H9 (cell line): ENCODE measurements at regions not wholly inside any gene's neighbourhood (a gene's known extent, or its start where the extent isn't known, plus 50 kb on each side); places are given as distances from the start of the nearest gene placed in this dataset.

ENCODE experiments used
- DNase-seq: peaks from one replicate; pipeline ENCODE4 v3.0.0-alpha.2; 2017
- H2AFZ ChIP-seq: one replicate; pipeline ENCODE4 v1.6.1; 2013; ENCODE audit warnings: mild to moderate bottlenecking, low read length, control low read depth, moderate library complexity
- H2AK5ac ChIP-seq: 2 replicates; pipeline ENCODE4 v1.6.1; 2013; ENCODE audit warnings: low read length, control low read depth, mixed read lengths; ENCODE audit not compliant: insufficient read length
- H2BK120ac ChIP-seq: one replicate; pipeline ENCODE4 v1.6.1; 2013; ENCODE audit warnings: low read depth, mild to moderate bottlenecking, low read length, control low read depth, inconsistent platforms; ENCODE audit not compliant: poor library complexity, severe bottlenecking
- H2BK12ac ChIP-seq: 2 replicates; pipeline ENCODE4 v1.6.1; 2013; ENCODE audit warnings: low read length, control low read depth, mixed read lengths, low read depth; ENCODE audit not compliant: insufficient read length
- H2BK15ac ChIP-seq: 2 replicates; pipeline ENCODE4 v1.6.1; 2013; ENCODE audit warnings: low read depth, low read length, control low read depth
- H2BK20ac ChIP-seq: one replicate; pipeline ENCODE4 v1.6.1; 2013; ENCODE audit warnings: low read depth, mild to moderate bottlenecking, low read length, control low read depth, inconsistent platforms; ENCODE audit not compliant: poor library complexity, severe bottlenecking
- H2BK5ac ChIP-seq: 2 replicates; pipeline ENCODE4 v1.6.1; 2013; ENCODE audit warnings: low read length, control low read depth, mixed read lengths; ENCODE audit not compliant: insufficient read length
- H3K14ac ChIP-seq: 2 replicates; pipeline ENCODE4 v1.6.1; 2013; ENCODE audit warnings: low read length, control low read depth; ENCODE audit not compliant: insufficient read depth
- H3K18ac ChIP-seq: 2 replicates; pipeline ENCODE4 v1.6.1; 2013; ENCODE audit warnings: low read depth, mild to moderate bottlenecking, mixed read lengths, low read length, control low read depth; ENCODE audit not compliant: insufficient read length
- H3K23ac ChIP-seq: 2 replicates; pipeline ENCODE4 v1.6.1; 2013; ENCODE audit warnings: low read length, control low read depth, mixed read lengths, low read depth; ENCODE audit not compliant: insufficient read length
- H3K23me2 ChIP-seq: 2 replicates; pipeline ENCODE4 v1.6.1; 2013; ENCODE audit warnings: low read depth, mild to moderate bottlenecking, mixed read lengths, low read length, control low read depth; ENCODE audit not compliant: insufficient read length, poor library complexity, severe bottlenecking
- H3K27ac ChIP-seq: 2 replicates; pipeline ENCODE4 v1.5.1; 2013; ENCODE audit warnings: low read length, control low read depth, mixed read lengths, low read depth; ENCODE audit not compliant: insufficient read length
- H3K27me3 ChIP-seq: 2 replicates; pipeline ENCODE4 v1.6.1; 2013; ENCODE audit warnings: low read length, control low read depth, inconsistent platforms; ENCODE audit not compliant: insufficient read depth
- H3K4ac ChIP-seq: 2 replicates; pipeline ENCODE4 v1.6.1; 2013; ENCODE audit warnings: low read depth, mild to moderate bottlenecking, control low read depth, inconsistent platforms, low read length, moderate library complexity
- H3K4me1 ChIP-seq: 2 replicates; pipeline ENCODE4 v1.6.1; 2013; ENCODE audit warnings: low read length, control low read depth, inconsistent platforms; ENCODE audit not compliant: insufficient read depth
- H3K4me2 ChIP-seq: 2 replicates; pipeline ENCODE4 v1.6.1; 2013; ENCODE audit warnings: low read length, control low read depth, mixed read lengths; ENCODE audit not compliant: insufficient read length, insufficient read depth
- H3K56ac ChIP-seq: 2 replicates; pipeline ENCODE4 v1.6.1; 2013; ENCODE audit warnings: low read depth, mild to moderate bottlenecking, mixed read lengths, low read length, control low read depth; ENCODE audit not compliant: insufficient read length
- H3K79me1 ChIP-seq: 2 replicates; pipeline ENCODE4 v1.6.1; 2013; ENCODE audit warnings: low read depth, mild to moderate bottlenecking, moderate library complexity, low read length, control low read depth, inconsistent platforms; ENCODE audit not compliant: insufficient read depth, poor library complexity, severe bottlenecking
- H3K79me2 ChIP-seq: 2 replicates; pipeline ENCODE4 v1.6.1; 2013; ENCODE audit warnings: low read length, control low read depth, inconsistent platforms; ENCODE audit not compliant: insufficient read depth
- H3K9ac ChIP-seq: 2 replicates; pipeline ENCODE4 v1.6.1; 2013; ENCODE audit warnings: low read length, control low read depth, mixed read lengths; ENCODE audit not compliant: insufficient read length; ENCODE audit errors: extremely low read depth
- H3K9me3 ChIP-seq: one replicate; pipeline ENCODE4 v1.6.1; 2013; ENCODE audit warnings: low read depth, low read length, inconsistent platforms; ENCODE audit not compliant: control insufficient read depth
- H3T11ph ChIP-seq: one replicate; pipeline ENCODE4 v1.6.1; 2013; ENCODE audit warnings: mild to moderate bottlenecking, low read length, control low read depth, inconsistent platforms
- H4K20me1 ChIP-seq: one replicate; pipeline ENCODE4 v1.6.1; 2013; ENCODE audit not compliant: control insufficient read depth, insufficient read length, insufficient read depth
- H4K5ac ChIP-seq: 2 replicates; pipeline ENCODE4 v1.6.1; 2013; ENCODE audit warnings: low read depth, mild to moderate bottlenecking, mixed read lengths, low read length, control low read depth; ENCODE audit not compliant: insufficient read length
- H4K8ac ChIP-seq: replicated peaks from 2 replicates; pipeline ENCODE4 v1.6.1; 2013; ENCODE audit warnings: low read length, control low read depth, mixed read lengths, low read depth; ENCODE audit not compliant: insufficient read length
- H4K91ac ChIP-seq: 2 replicates; pipeline ENCODE4 v1.6.1; 2013; ENCODE audit warnings: low read depth, mild to moderate bottlenecking, moderate library complexity, mixed read lengths, low read length, control low read depth; ENCODE audit not compliant: insufficient read length
- H3K27ac Mint-ChIP-seq, 3 experiments: 2 replicates in 2 of 3; 3 replicates in 1 of 3; pipeline ENCODE4 v1.8.0; 2020 to 2021; ENCODE audit warnings: mixed read lengths in 3 of 3, mild to moderate bottlenecking in 1 of 3, moderate library complexity in 1 of 3
- H3K27me3 Mint-ChIP-seq: 2 replicates; pipeline ENCODE4 v1.8.0; 2021; ENCODE audit warnings: low read depth, mild to moderate bottlenecking, moderate library complexity, mixed read lengths
- H3K36me3 Mint-ChIP-seq, 3 experiments: 2 replicates in 2 of 3; 3 replicates in 1 of 3; pipeline ENCODE4 v1.8.0; 2020 to 2021; ENCODE audit warnings: low read depth in 3 of 3, mixed read lengths in 3 of 3; ENCODE audit not compliant: insufficient read depth in 1 of 3
- H3K4me1 Mint-ChIP-seq, 2 experiments: 2 replicates each; pipeline ENCODE4 v1.8.0; 2020; ENCODE audit warnings: mixed read lengths in 2 of 2
- H3K4me3 Mint-ChIP-seq, 2 experiments: 2 replicates in 1 of 2; 3 replicates in 1 of 2; pipeline ENCODE4 v1.8.0; 2020 to 2021; ENCODE audit warnings: mild to moderate bottlenecking in 2 of 2, mixed read lengths in 2 of 2, moderate library complexity in 1 of 2
- H3K9me3 Mint-ChIP-seq, 2 experiments: 2 replicates in 1 of 2; 3 replicates in 1 of 2; pipeline ENCODE4 v1.8.0; 2020; ENCODE audit warnings: mild to moderate bottlenecking in 2 of 2, mixed read lengths in 2 of 2, moderate library complexity in 1 of 2
- TF ChIP-seq, protein P1 (sequence below): fragments of 200-600 bp; sonication (generic); conservative IDR thresholded peaks from 3 replicates; pipeline ENCODE4 v1.8.0; 2021; ENCODE audit warnings: antibody characterized with exemption, mild to moderate bottlenecking

DNA sequence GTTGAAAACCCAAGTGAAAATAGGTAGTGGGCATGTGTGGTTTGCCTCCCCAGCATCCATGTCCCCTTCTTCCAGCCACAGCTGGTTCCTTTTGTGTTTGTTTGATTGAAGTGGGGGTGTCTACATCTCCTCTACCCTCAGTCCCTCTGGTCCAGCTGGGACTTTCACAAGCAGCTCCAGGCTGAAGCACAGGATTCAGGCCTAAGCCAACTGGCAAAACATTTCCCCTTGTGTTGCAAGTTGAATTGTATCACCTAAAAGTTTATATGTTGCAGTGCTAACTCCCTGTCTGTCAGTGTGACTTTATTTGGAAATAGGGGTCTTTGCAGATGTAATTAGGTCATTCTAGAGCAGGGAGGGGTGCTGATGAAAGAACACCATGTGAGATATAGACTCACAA, 205.9 kb upstream of the ASIC2 start:
- H3K79me1 ChIP-seq = no peaks in the 10 kb centered on the region

More for the DNA sequence above, 205.9 kb upstream of the ASIC2 start:
- H2BK12ac ChIP-seq = no peak overlapping the region
- no peak overlapping the region for H2AK5ac ChIP-seq
- H3K9me3 ChIP-seq = no peaks in the 10 kb centered on the region
- no peak overlapping the region for H2BK120ac ChIP-seq
- no peak overlapping the region for H4K8ac ChIP-seq
- H3T11ph ChIP-seq = no peak overlapping the region
- H3K23me2 ChIP-seq = no peaks in the 10 kb centered on the region
- no peaks in the 10 kb centered on the region for H3K79me2 ChIP-seq
- no peak overlapping the region for H3K56ac ChIP-seq
- H3K23ac ChIP-seq = no peak overlapping the region
- TF ChIP-seq, protein P1, sequence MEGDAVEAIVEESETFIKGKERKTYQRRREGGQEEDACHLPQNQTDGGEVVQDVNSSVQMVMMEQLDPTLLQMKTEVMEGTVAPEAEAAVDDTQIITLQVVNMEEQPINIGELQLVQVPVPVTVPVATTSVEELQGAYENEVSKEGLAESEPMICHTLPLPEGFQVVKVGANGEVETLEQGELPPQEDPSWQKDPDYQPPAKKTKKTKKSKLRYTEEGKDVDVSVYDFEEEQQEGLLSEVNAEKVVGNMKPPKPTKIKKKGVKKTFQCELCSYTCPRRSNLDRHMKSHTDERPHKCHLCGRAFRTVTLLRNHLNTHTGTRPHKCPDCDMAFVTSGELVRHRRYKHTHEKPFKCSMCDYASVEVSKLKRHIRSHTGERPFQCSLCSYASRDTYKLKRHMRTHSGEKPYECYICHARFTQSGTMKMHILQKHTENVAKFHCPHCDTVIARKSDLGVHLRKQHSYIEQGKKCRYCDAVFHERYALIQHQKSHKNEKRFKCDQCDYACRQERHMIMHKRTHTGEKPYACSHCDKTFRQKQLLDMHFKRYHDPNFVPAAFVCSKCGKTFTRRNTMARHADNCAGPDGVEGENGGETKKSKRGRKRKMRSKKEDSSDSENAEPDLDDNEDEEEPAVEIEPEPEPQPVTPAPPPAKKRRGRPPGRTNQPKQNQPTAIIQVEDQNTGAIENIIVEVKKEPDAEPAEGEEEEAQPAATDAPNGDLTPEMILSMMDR = no peak
- Mint-ChIP-seq H3K4me1 (no peaks in the 10 kb centered on the region), H3K4me3 (no peak overlapping the region), H3K27ac (no peak overlapping the region), H3K36me3 (no peaks in the 10 kb centered on the region), H3K27me3 (peaks cover 14% of the 10 kb centered on the region), H3K9me3 (no peaks in the 10 kb centered on the region)
- no peak overlapping the region for H3K14ac ChIP-seq
- H3K27ac ChIP-seq = no peak overlapping the region
- no peak overlapping the region for H4K5ac ChIP-seq
- no peak overlapping the region for H2BK20ac ChIP-seq
- H2BK15ac ChIP-seq = no peak overlapping the region
- H2BK5ac ChIP-seq = no peak overlapping the region
- H3K27me3 ChIP-seq = peaks cover 2% of the 10 kb centered on the region; the same call in 1 of the 2 replicates
- H3K18ac ChIP-seq = no peak overlapping the region
- H3K9ac ChIP-seq = no peak overlapping the region
- no peak overlapping the region for H2AFZ ChIP-seq
- H3K4me2 ChIP-seq = no peak overlapping the region
- H3K4me1 ChIP-seq = no peaks in the 10 kb centered on the region
- H4K91ac ChIP-seq = no peak overlapping the region
- H3K4ac ChIP-seq = no peak overlapping the region
- DNase-seq = no peak
- H4K20me1 ChIP-seq = no peaks in the 10 kb centered on the region
